Activated naive CD8-positive, alpha-beta T cell treated with anti-CD3 and anti-CD28 coated beads for 36 hours (primary cell): ENCODE measurements at regions not wholly inside any gene's neighbourhood (a gene's known extent, or its start where the extent isn't known, plus 50 kb on each side); places are given as distances from the start of the nearest gene placed in this dataset.

Source experiments
- DNase-seq: peaks from one replicate; pipeline ENCODE4 v3.0.0; 2021
- H3K27ac Mint-ChIP-seq: one replicate; pipeline ENCODE4 v1.8.0; 2022; ENCODE audit warnings: mild to moderate bottlenecking, moderate library complexity, mixed read lengths
- H3K27me3 Mint-ChIP-seq: one replicate; pipeline ENCODE4 v1.8.0; 2022; ENCODE audit warnings: mild to moderate bottlenecking, mixed read lengths
- H3K36me3 Mint-ChIP-seq: one replicate; pipeline ENCODE4 v1.8.0; 2021; ENCODE audit warnings: mild to moderate bottlenecking, mixed read lengths
- H3K4me1 Mint-ChIP-seq: one replicate; pipeline ENCODE4 v1.8.0; 2021; ENCODE audit warnings: mixed read lengths
- H3K4me3 Mint-ChIP-seq: one replicate; pipeline ENCODE4 v1.8.0; 2022; ENCODE audit warnings: mild to moderate bottlenecking, moderate library complexity, mixed read lengths
- H3K9me3 Mint-ChIP-seq: one replicate; pipeline ENCODE4 v1.8.0; 2022; ENCODE audit warnings: mixed read lengths

DNA sequence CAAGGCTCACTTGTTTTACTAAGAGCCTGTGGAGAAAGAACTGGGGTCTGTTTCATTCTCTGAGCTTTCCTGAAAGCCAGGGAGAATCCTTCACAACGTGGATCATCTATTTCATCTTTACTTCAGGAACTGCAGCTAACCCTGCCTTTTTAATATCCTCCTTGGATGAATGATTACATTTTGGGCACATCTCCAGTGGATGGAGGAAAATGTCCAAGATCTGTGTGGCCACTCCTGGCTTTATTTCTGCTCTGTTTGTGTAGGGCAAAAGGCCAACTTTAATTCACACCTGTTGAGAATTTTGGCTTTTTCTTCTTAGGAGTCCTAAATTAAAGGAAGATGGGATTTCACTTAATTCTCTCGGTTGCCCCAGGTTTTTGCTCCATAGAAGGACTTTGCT is 69.5 kb upstream of the CACNA1E start:
- DNase-seq, result no peak
- Mint-ChIP-seq H3K36me3 (no peaks in the 10 kb centered on the region), H3K4me1 (no peaks in the 10 kb centered on the region), H3K4me3 (no peak overlapping the region), H3K9me3 (no peaks in the 10 kb centered on the region), H3K27me3 (no peaks in the 10 kb centered on the region), H3K27ac (no peak overlapping the region)

DNA sequence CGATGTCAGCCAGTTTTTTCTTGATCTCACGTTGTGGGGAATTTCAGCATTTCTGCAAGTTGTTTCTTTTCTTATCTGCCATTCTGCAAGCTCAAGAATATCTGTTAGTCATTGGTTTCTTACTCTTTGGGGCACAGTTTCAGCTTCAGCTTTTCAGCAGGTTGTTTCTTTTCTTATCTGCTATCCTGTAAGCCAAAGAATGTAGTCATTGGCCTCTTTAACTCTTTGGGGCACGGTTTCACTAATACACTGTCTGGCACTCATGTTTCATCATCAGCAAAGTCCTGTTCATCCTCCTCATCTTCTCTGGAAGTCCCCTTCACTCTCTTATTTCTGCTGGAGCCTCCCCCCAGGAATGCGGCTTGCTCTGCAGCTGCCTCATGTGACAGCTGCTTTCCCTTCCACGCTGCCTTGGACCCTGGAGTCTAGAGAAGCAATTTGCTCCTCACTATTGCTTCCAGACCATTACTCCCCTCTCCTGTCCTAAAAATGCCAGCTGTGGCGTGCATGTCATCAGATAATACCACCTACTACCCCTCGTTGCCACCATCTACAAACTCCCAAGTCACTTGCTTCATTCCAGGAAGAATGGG is 67.0 kb upstream of the CACNA1E start:
- H3K4me1 Mint-ChIP-seq, result no peaks in the 10 kb centered on the region
- no peak overlapping the region for H3K4me3 Mint-ChIP-seq
- no peak overlapping the region for H3K27ac Mint-ChIP-seq
- no peaks in the 10 kb centered on the region for H3K27me3 Mint-ChIP-seq
- H3K9me3 Mint-ChIP-seq, result no peaks in the 10 kb centered on the region
- no peaks in the 10 kb centered on the region for H3K36me3 Mint-ChIP-seq
- no peak for DNase-seq

DNA sequence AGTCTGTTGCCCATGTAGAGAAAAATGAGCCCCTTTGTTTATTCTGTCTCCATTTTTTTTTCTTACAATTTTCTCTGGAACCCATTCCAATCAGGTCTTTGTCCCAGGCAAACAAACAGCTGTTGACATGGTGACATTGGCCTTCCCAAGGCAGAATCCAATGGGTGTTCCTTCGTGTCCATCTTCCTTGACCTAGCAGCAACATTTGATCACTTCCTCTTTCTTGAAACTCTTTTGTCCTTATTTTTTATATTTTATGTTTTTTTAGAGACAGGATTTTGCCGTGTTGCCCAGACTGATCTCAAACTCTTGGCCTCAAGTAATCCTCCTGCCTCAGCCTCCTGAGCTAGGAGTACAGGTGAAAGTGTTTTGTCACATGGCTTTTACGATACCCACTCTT is 65.4 kb upstream of the CACNA1E start:
- no peaks in the 10 kb centered on the region for H3K4me1 Mint-ChIP-seq
- no peak overlapping the region for H3K4me3 Mint-ChIP-seq
- DNase-seq, result no peak
- no peaks in the 10 kb centered on the region for H3K36me3 Mint-ChIP-seq
- H3K27me3 Mint-ChIP-seq, result no peaks in the 10 kb centered on the region
- H3K9me3 Mint-ChIP-seq, result no peaks in the 10 kb centered on the region
- H3K27ac Mint-ChIP-seq, result no peak overlapping the region

DNA sequence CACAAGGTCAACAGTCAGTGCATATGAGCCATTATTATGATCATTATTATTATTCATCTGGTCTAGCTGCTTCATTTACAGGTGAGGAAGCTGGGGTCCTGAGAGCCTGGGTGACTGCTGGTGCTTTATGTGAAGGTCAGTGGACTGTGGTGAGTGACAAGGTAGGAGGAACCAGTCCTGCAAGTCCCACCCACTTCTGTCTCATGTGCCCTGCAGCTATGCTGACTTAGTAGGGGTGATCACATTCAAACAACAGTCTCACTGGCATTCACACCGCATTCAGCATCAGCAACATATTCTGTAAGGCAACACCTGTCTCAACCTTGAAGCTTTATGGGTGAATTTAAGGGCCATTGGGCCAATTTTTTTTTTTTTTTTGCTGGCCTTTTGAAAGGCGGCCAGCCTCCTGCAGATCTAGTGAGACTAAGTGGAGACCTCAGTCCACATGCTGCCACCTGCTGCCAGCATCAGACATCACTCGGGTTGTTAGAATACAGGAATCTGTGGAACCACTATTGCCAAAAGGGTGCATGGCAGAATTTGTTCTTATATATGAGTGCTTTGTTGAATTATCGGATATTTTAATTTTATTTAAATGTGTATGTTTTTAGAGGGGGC is 59.9 kb upstream of the CACNA1E start:
- no peak overlapping the region for H3K27ac Mint-ChIP-seq
- H3K9me3 Mint-ChIP-seq, result no peaks in the 10 kb centered on the region
- no peaks in the 10 kb centered on the region for H3K36me3 Mint-ChIP-seq
- no peak overlapping the region for H3K4me3 Mint-ChIP-seq
- peaks cover 27% of the 10 kb centered on the region for H3K27me3 Mint-ChIP-seq
- DNase-seq, result peak; percentile 20
- H3K4me1 Mint-ChIP-seq, result peaks cover 17% of the 10 kb centered on the region

DNA sequence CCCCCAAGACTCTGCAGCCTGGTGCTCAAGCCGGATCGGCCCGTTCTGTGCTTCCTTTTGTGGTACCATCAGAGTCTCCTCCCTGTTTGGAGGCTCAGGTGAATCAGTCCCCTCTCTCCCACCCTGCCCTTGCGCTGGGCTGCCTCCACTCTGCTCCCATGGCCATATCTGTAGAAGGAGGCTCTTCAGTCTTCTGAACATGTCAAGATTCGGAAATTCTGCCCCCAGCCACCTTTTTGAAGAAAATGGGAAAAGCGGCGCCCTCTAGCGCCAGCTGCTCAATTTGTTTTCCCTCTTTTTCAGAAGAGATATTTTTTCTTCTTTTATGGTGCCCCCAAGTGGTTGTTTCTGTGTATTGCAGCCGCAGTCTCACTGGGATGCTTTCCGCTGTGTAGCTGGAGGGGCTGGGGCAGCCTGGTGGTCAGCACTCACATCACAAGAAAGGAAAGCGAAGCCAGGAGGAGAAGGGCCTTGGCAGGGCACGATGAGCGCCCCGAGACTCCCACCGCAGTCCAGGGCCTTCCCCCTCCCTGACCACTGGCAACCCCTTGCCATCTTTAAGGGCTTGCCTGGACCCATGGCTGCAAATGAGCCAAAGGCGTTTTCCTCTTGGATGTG is 58.4 kb upstream of the CACNA1E start:
- Mint-ChIP-seq H3K36me3 (no peaks in the 10 kb centered on the region), H3K9me3 (no peaks in the 10 kb centered on the region), H3K4me1 (peaks cover 17% of the 10 kb centered on the region), H3K27ac (no peak overlapping the region), H3K4me3 (peak overlapping the region; percentile 57), H3K27me3 (peaks cover 27% of the 10 kb centered on the region)
- peak; percentile 59 for DNase-seq

DNA sequence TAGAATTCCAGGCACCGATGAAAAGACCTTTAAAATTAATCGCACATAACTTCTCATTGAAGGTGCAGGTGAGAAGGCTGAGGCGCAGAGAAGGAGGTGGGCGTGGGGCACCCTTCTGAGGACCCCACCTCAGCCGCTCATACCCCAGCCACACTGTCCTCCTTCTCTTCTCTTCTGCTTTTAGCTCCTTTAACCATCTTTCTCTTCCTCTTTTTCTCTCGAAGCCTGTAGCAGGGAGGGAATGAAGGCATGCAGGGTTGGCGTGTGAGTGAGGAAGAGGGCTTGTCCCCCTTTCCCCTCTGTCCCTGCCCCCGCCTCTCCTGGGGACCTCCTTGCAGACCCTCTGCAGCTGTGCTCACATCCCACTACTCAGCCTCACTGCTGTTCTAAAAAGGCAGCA is 57.8 kb upstream of the CACNA1E start:
- peaks cover 17% of the 10 kb centered on the region for H3K4me1 Mint-ChIP-seq

DNA sequence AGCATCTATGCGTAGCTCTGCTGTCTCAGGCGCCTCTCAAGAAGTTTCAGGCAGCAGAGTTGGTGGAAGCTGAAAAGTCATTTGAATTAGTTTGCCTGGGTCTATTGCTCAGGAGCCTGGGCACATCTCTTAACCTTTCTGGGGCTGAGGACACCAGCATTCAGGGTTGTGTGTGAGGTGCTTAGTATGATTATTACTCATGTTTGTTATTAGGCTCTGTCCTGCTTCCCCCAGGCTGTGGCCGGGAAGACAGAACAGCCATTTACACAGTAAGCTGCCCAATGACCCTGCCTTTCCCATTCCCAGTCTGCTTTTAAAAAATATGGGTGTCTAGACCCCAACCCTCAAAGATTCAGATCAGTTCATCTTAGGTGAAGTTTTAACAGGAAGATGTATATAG is 53.9 kb upstream of the CACNA1E start:
- Mint-ChIP-seq H3K27ac (no peak overlapping the region), H3K4me1 (peaks cover 8% of the 10 kb centered on the region)

More for the DNA sequence above, 57.8 kb upstream of the CACNA1E start:
- Mint-ChIP-seq H3K27me3 (peaks cover 27% of the 10 kb centered on the region), H3K36me3 (no peaks in the 10 kb centered on the region), H3K9me3 (no peaks in the 10 kb centered on the region), H3K4me3 (no peak overlapping the region), H3K27ac (no peak overlapping the region)
- DNase-seq, result no peak

DNA sequence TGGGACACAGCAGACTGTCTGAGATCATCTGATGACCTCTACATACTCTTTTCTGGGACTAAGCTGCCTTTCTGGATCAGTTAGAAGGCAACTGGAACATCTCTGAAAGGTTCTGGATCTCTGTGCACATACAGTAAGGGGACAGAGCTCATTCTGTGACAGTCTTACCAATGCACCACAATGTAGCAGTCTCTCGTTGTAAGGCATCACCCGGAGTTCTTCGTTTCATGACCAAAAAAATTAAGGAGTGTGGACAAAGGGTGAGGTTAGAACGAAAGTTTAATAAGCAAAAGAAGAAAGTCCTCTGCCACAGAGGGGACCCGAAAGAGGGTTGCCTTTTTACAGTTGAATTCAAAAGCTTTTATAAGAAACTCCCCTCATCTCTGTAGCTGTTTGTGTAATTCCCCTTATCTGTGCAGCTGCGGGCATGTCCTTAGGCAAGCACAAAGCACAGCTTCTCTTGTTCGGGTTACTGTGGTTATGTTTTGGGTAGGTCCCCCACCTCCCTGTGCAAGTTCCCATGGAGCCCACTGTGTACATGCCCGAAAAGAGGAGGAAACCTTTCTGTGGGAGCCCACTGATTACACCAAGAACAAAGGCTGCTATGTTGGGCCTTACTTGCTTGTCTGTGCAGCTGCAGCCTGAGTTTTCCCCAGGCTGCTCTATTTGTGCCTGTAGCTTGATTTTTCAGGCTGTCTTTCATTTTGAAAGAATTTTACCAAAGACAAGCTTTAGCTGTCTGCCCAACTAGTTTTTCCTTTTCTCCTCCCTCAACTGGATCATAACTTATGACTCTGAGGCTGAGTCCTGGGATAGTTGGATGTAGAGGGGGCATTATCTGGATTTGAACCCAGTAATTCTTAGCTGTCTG is 53.1 kb upstream of the CACNA1E start:
- H3K27ac Mint-ChIP-seq, result no peak overlapping the region

More for the DNA sequence above, 53.9 kb upstream of the CACNA1E start:
- Mint-ChIP-seq H3K27me3 (peaks cover 30% of the 10 kb centered on the region), H3K36me3 (no peaks in the 10 kb centered on the region), H3K4me3 (no peak overlapping the region), H3K9me3 (no peaks in the 10 kb centered on the region)
- DNase-seq, result no peak

More for the DNA sequence above, 53.1 kb upstream of the CACNA1E start:
- Mint-ChIP-seq H3K36me3 (no peaks in the 10 kb centered on the region), H3K9me3 (no peaks in the 10 kb centered on the region), H3K4me3 (no peak overlapping the region), H3K4me1 (no peaks in the 10 kb centered on the region), H3K27me3 (peaks cover 31% of the 10 kb centered on the region)
- no peak for DNase-seq
